ENCODE measurements at regions not wholly inside any gene's neighbourhood (a gene's known extent, or its start where the extent isn't known, plus 50 kb on each side); places are given as distances from the start of the nearest gene placed in this dataset.

GRCh38 chr18:49669403-49669802, 107.5 kb downstream of the LIPG start:
- no peak for TF ChIP-seq CTCF (IDR thresholded peaks at IDR 0.05; ENCODE audit: insufficient read depth, low read length)
- no peak for TF ChIP-seq REST (IDR thresholded peaks at IDR 0.05; ENCODE audit: insufficient replicate concordance, low read depth)
- TF ChIP-seq POLR2AphosphoS5 (IDR thresholded peaks at IDR 0.05; ENCODE audit: low read depth), result no peak
